ENCODE measurements at regions not wholly inside any gene's neighbourhood (a gene's known extent, or its start where the extent isn't known, plus 50 kb on each side); places are given as distances from the start of the nearest gene placed in this dataset.

DNA sequence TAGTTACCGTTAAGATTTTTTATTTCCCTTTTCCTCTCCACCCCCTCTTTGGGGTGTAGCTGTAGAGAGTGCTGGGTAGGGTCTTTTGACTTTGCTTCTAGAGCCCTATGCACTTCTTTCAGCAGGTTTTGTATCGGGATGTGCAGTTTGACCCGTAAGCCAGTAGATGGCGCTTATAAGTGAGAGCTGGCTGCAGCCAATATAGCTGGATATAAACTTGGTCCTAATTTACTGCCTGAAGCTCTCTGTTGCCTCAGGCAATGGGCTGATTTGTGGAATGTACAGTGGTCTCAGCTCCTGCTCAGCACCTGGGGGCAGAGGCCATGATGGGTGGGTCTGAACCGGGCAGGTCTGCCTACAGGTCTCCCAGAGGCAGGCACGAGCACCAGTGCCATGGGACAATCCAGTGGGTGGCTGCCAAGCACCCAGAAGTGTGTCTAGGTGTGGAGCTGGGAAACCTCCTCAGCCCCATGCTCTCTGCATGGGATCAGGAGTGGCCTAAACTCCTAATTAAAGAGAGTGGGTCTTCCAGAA is 146.5 kb downstream of the SPANXN1 start:
- TF ChIP-seq NELFE (IDR thresholded peaks at IDR 0.05; ENCODE audit: insufficient read depth, insufficient read length) (no peak), GTF2F1 (IDR thresholded peaks at IDR 0.05; ENCODE audit: low read depth, low read length) (no peak), ZNF263 (CRISPR knock-in tag; IDR thresholded peaks at IDR 0.05; ENCODE audit: borderline replicate concordance) (no peak)
